ENCODE measurements at regions not wholly inside any gene's neighbourhood (a gene's known extent, or its start where the extent isn't known, plus 50 kb on each side); places are given as distances from the start of the nearest gene placed in this dataset.

- Histone ChIP-seq H3K4me2 (ENCODE audit: low read depth, low read length, poor library complexity, severe bottlenecking) (no peak overlapping the region), H3K4me3 (ENCODE audit: low read length, poor library complexity, severe bottlenecking) (no peak overlapping the region), H3K9ac (ENCODE audit: low read depth, low read length, poor library complexity, severe bottlenecking) (no peak overlapping the region), H3F3A (ENCODE audit: low read depth) (no peaks in the 10 kb centered on the region), H3K4me1 (ENCODE audit: insufficient read depth, low read length, poor library complexity, severe bottlenecking) (peaks cover 5% of the 10 kb centered on the region), H3K79me2 (ENCODE audit: insufficient read depth, low read length) (no peaks in the 10 kb centered on the region), H3K9me2 (replicated peaks; ENCODE audit: low read depth, low read length) (no peaks in the 10 kb centered on the region), H3K36me3 (ENCODE audit: insufficient read depth, low read length) (no peaks in the 10 kb centered on the region), H4K20me1 (ENCODE audit: insufficient read depth, low read length, poor library complexity, severe bottlenecking) (no peaks in the 10 kb centered on the region), H3K27me3 (ENCODE audit: insufficient read depth, low read length, poor library complexity, severe bottlenecking) (no peaks in the 10 kb centered on the region), H2AFZ (ENCODE audit: low read length) (no peak overlapping the region), H3K9me3 (ENCODE audit: insufficient read depth, low read depth, low read length) (no peaks in the 10 kb centered on the region)
- TF ChIP-seq CTCF (conservative IDR thresholded peaks at IDR 0.05; ENCODE audit: low read length) (no peak), EZH2phosphoT487 (IDR thresholded peaks at IDR 0.05; ENCODE audit: borderline replicate concordance) (no peak)
Measured at GRCh38 chr7:50837965-50838364, 55.3 kb upstream of the GRB10 start.

GRCh38 chr7:50836646-50837045, 54.0 kb upstream of the GRB10 start:
- peaks cover 10% of the 10 kb centered on the region for H3K4me1 ChIP-seq (ENCODE audit: insufficient read depth, low read length, poor library complexity, severe bottlenecking)
- no peak for TF ChIP-seq CTCF (conservative IDR thresholded peaks at IDR 0.05; ENCODE audit: low read length)
- TF ChIP-seq EZH2phosphoT487 (IDR thresholded peaks at IDR 0.05; ENCODE audit: borderline replicate concordance) = no peak
- no peaks in the 10 kb centered on the region for H3K36me3 ChIP-seq (ENCODE audit: insufficient read depth, low read length)

GRCh38 chr7:50835156-50835555, 52.5 kb upstream of the GRB10 start:
- H4K20me1 ChIP-seq (ENCODE audit: insufficient read depth, low read length, poor library complexity, severe bottlenecking) = no peaks in the 10 kb centered on the region
- H3K79me2 ChIP-seq (ENCODE audit: insufficient read depth, low read length) = no peaks in the 10 kb centered on the region
- H3K4me3 ChIP-seq (ENCODE audit: low read length, poor library complexity, severe bottlenecking) = no peak overlapping the region
- H3K36me3 ChIP-seq (ENCODE audit: insufficient read depth, low read length) = no peaks in the 10 kb centered on the region
- no peak overlapping the region for H2AFZ ChIP-seq (ENCODE audit: low read length)
- peaks cover 10% of the 10 kb centered on the region for H3K4me1 ChIP-seq (ENCODE audit: insufficient read depth, low read length, poor library complexity, severe bottlenecking)
- H3K9me2 ChIP-seq (replicated peaks; ENCODE audit: low read depth, low read length) = no peaks in the 10 kb centered on the region
- no peaks in the 10 kb centered on the region for H3F3A ChIP-seq (ENCODE audit: low read depth)
- no peak overlapping the region for H3K4me2 ChIP-seq (ENCODE audit: low read depth, low read length, poor library complexity, severe bottlenecking)
- no peak for TF ChIP-seq EZH2phosphoT487 (IDR thresholded peaks at IDR 0.05; ENCODE audit: borderline replicate concordance)
- TF ChIP-seq CTCF (conservative IDR thresholded peaks at IDR 0.05; ENCODE audit: low read length) = no peak
- no peaks in the 10 kb centered on the region for H3K27me3 ChIP-seq (ENCODE audit: insufficient read depth, low read length, poor library complexity, severe bottlenecking)
- H3K9me3 ChIP-seq (ENCODE audit: insufficient read depth, low read depth, low read length) = no peaks in the 10 kb centered on the region
- no peak overlapping the region for H3K9ac ChIP-seq (ENCODE audit: low read depth, low read length, poor library complexity, severe bottlenecking)

More at GRCh38 chr7:50836646-50837045, 54.0 kb upstream of the GRB10 start:
- H3K27me3 ChIP-seq (ENCODE audit: insufficient read depth, low read length, poor library complexity, severe bottlenecking) = no peaks in the 10 kb centered on the region
- H3K79me2 ChIP-seq (ENCODE audit: insufficient read depth, low read length) = no peaks in the 10 kb centered on the region
- H3K9me2 ChIP-seq (replicated peaks; ENCODE audit: low read depth, low read length) = no peaks in the 10 kb centered on the region
- no peaks in the 10 kb centered on the region for H4K20me1 ChIP-seq (ENCODE audit: insufficient read depth, low read length, poor library complexity, severe bottlenecking)
- no peak overlapping the region for H3K4me3 ChIP-seq (ENCODE audit: low read length, poor library complexity, severe bottlenecking)
- no peak overlapping the region for H2AFZ ChIP-seq (ENCODE audit: low read length)
- no peak overlapping the region for H3K9ac ChIP-seq (ENCODE audit: low read depth, low read length, poor library complexity, severe bottlenecking)
- H3F3A ChIP-seq (ENCODE audit: low read depth) = no peaks in the 10 kb centered on the region
- H3K4me2 ChIP-seq (ENCODE audit: low read depth, low read length, poor library complexity, severe bottlenecking) = no peak overlapping the region
- no peaks in the 10 kb centered on the region for H3K9me3 ChIP-seq (ENCODE audit: insufficient read depth, low read depth, low read length)

All from Loucy (cell line).